SK-N-SH (cell line): ENCODE measurements at regions not wholly inside any gene's neighbourhood (a gene's known extent, or its start where the extent isn't known, plus 50 kb on each side); places are given as distances from the start of the nearest gene placed in this dataset.

Source experiments
- CTCF ChIA-PET: fragments of 300-600, 350-600 bp; formaldehyde crosslinking; extraction: SDS; loops from one replicate; lab custom pipeline; 2021; lab: Yijun Ruan, JAX
- POLR2A ChIA-PET: fragments of 350-600 bp; sonication (Branson Sonifier 250); formaldehyde crosslinking; extraction: SDS; loops from one replicate; lab custom pipeline; 2020; ENCODE audit warnings: antibody characterized with exemption, inconsistent platforms; lab: Yijun Ruan, JAX
- DNase-seq: peaks from one replicate; pipeline ENCODE4 v3.0.0; 2012
- H2AFZ ChIP-seq: fragments of 200-600 bp; sonication (generic); 2 replicates; pipeline ENCODE4 v1.8.1; 2016; ENCODE audit warnings: antibody characterized with exemption, mild to moderate bottlenecking, low read depth
- H3F3A ChIP-seq: fragments of 200-600 bp; sonication (generic); replicated peaks from 2 replicates; pipeline ENCODE3; 2016; ENCODE audit warnings: antibody characterized with exemption, mild to moderate bottlenecking; ENCODE audit not compliant: insufficient read depth
- H3K27ac ChIP-seq, 2 experiments: fragments of 200-500 bp in 1 of 2; fragments of 200-600 bp in 1 of 2; sonication (Bioruptor generic) in 1 of 2; sonication (generic), shearing (Covaris generic) in 1 of 2; 2 replicates each; pipeline versions ENCODE4 v1.5.1 to v1.6.1; 2014 to 2016; ENCODE audit warnings: low read depth in 2 of 2, inconsistent platforms in 1 of 2, low read length in 1 of 2, mild to moderate bottlenecking in 1 of 2, mixed read lengths in 1 of 2
- H3K27me3 ChIP-seq: fragments of 200-600 bp; sonication (generic), shearing (Covaris generic); 2 replicates; pipeline ENCODE4 v1.6.1; 2016; ENCODE audit warnings: mixed run types; ENCODE audit not compliant: insufficient read depth
- H3K36me3 ChIP-seq, 2 experiments: fragments of 200-500 bp in 1 of 2; fragments of 200-600 bp in 1 of 2; sonication (Bioruptor generic) in 1 of 2; sonication (generic) in 1 of 2; replicated peaks in 1 of 2; 2 replicates each; pipeline versions ENCODE3 to v1.5.1; 2014 to 2016; ENCODE audit warnings: low read length in 1 of 2, mild to moderate bottlenecking in 1 of 2; ENCODE audit not compliant: insufficient read depth in 2 of 2, control insufficient read depth in 1 of 2
- H3K4me1 ChIP-seq, 2 experiments: fragments of 200-500 bp in 1 of 2; fragments of 200-600 bp in 1 of 2; sonication (Bioruptor generic) in 1 of 2; sonication (generic), shearing (Covaris generic) in 1 of 2; 2 replicates each; pipeline versions ENCODE4 v1.5.1 to v1.6.1; 2014 to 2016; ENCODE audit warnings: low read depth in 1 of 2, low read length in 1 of 2, mixed run types in 1 of 2; ENCODE audit not compliant: insufficient read depth in 2 of 2, control insufficient read depth in 1 of 2
- H3K4me2 ChIP-seq: fragments of 200-600 bp; sonication (generic), shearing (Covaris generic); 2 replicates; pipeline ENCODE4 v1.6.1; 2017; ENCODE audit warnings: mixed run types
- H3K4me3 ChIP-seq, 2 experiments: fragments of 200-500 bp in 1 of 2; fragments of 200-600 bp in 1 of 2; sonication (Bioruptor generic) in 1 of 2; sonication (generic), shearing (Covaris generic) in 1 of 2; 2 replicates each; pipeline versions ENCODE4 v1.5.1 to v1.8.1; 2014 to 2016; ENCODE audit warnings: low read depth in 2 of 2, inconsistent platforms in 1 of 2, low read length in 1 of 2, mild to moderate bottlenecking in 1 of 2, mixed read lengths in 1 of 2, moderate library complexity in 1 of 2
- H3K79me2 ChIP-seq: fragments of 200-600 bp; sonication (generic); 2 replicates; pipeline ENCODE4 v1.8.1; 2017; ENCODE audit warnings: mild to moderate bottlenecking; ENCODE audit not compliant: insufficient read depth
- H3K9ac ChIP-seq: fragments of 200-600 bp; sonication (generic); 2 replicates; pipeline ENCODE4 v1.6.1; 2017; ENCODE audit warnings: mixed run types
- H3K9me2 ChIP-seq: fragments of 200-600 bp; sonication (generic); 2 replicates; pipeline ENCODE4 v1.6.1; 2017; ENCODE audit warnings: mixed run types
- H3K9me3 ChIP-seq: fragments of 200-600 bp; sonication (generic); 2 replicates; pipeline ENCODE4 v1.6.1; 2017; ENCODE audit warnings: mixed run types, mild to moderate bottlenecking, moderate library complexity
- H4K20me1 ChIP-seq: fragments of 200-600 bp; sonication (generic); 2 replicates; pipeline ENCODE4 v1.6.1; 2017; ENCODE audit warnings: mild to moderate bottlenecking, mixed run types; ENCODE audit not compliant: insufficient read depth
- CHD2 ChIP-seq: fragments of 150-350 bp; IDR thresholded peaks from 2 replicates; pipeline ENCODE4 v1.6.1; 2018; ENCODE audit warnings: low read length; ENCODE audit not compliant: partially characterized antibody
- EZH2phosphoT487 ChIP-seq: fragments of 200-600 bp; sonication (generic); IDR thresholded peaks from 2 replicates; pipeline ENCODE4 v1.6.1; 2017; ENCODE audit warnings: low read depth, mixed run types, mild to moderate bottlenecking, antibody characterized with exemption, moderate library complexity, borderline replicate concordance
- GABPA ChIP-seq: IDR thresholded peaks from 2 replicates; pipeline ENCODE4 v1.4.0; 2012; ENCODE audit warnings: low read depth, mild to moderate bottlenecking
- GATA2 ChIP-seq: sonication (generic); formaldehyde crosslinking; IDR thresholded peaks from 2 replicates; pipeline ENCODE4 v1.5.0; 2020; ENCODE audit warnings: mild to moderate bottlenecking, missing genetic modification reagents
- NRF1 ChIP-seq: IDR thresholded peaks from 2 replicates; pipeline ENCODE4 v1.6.1; 2012; ENCODE audit warnings: low read depth, mild to moderate bottlenecking, low read length
- RAD21 ChIP-seq: IDR thresholded peaks from 2 replicates; pipeline ENCODE4 v1.6.1; 2012; ENCODE audit warnings: mild to moderate bottlenecking, low read length
- RCOR1 ChIP-seq: fragments of 150-350 bp; IDR thresholded peaks from 2 replicates; pipeline ENCODE4 v1.6.1; 2017; ENCODE audit warnings: antibody characterized with exemption, low read length
- YY1 ChIP-seq: IDR thresholded peaks from 2 replicates; pipeline ENCODE4 v1.4.0; 2012; ENCODE audit warnings: low read depth, mild to moderate bottlenecking
- WGBS: methylation state at CpG from one replicate; pipeline ENCODE4 v1.1.6; 2017; ENCODE audit warnings: low lambda C conversion rate; 5-methylcytosine and 5-hydroxymethylcytosine counted together
- TF ChIP-seq, protein P1 (sequence below): IDR thresholded peaks from 2 replicates; pipeline ENCODE4 v1.4.0; 2012; ENCODE audit warnings: low read depth, borderline replicate concordance

DNA sequence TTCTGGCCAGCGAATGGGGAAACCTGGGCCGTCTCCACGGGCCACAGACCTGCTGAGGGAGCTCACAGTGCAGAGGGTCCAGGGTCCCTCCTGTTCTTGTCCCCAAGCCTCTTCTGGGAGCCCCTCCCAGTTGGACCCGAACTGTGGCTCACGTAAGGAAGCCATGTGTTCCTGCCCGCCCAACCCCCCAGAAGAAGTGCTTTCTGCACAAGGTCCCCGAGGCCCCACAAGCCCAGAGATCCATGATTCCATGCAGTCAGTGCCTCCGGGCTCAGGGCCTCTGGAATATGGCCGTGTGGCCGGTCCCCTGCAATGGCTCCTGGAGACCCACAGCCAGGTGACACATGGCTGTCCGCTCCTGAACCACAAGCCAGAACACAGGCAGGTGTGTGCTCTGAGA, 272.4 kb downstream of the C16orf95 start (continued):
- TF ChIP-seq CHD2 (no peak), RAD21 (no peak)

GRCh38 chr16:87045466-87046216, 271.6 kb downstream of the C16orf95 start:
- 43% methylated on average over 20 of the region's 25 CpGs for WGBS

DNA sequence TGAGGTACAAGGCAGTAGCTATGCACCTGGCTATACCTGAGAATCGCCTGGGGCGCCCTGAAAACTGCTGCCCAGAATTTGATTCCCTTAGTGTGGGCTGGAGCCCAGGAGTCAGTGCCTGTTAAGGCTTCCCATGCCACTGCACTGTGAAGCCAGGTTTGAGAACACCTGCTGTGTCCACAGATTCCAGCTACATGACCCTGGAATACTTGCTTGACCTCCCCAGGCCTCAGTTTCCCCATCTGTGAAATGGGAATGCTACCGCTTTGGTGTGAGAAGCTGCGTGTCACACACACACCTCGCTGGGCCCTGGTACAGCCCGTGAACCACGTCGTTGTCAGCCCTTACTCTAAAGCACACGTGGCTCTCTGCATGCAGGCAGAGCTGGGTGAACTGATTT, 271.0 kb downstream of the C16orf95 start:
- H3F3A ChIP-seq = no peaks in the 10 kb centered on the region

More at GRCh38 chr16:87045466-87046216, 271.6 kb downstream of the C16orf95 start:
- no peak for TF ChIP-seq RCOR1
- H3K4me1 ChIP-seq = no peaks in the 10 kb centered on the region
- no peaks in the 10 kb centered on the region for H3K9me2 ChIP-seq
- H3K9me3 ChIP-seq = no peaks in the 10 kb centered on the region
- no peak overlapping the region for H2AFZ ChIP-seq
- H3K27me3 ChIP-seq = peaks cover 97% of the 10 kb centered on the region
- DNase-seq = no peak
- H3K36me3 ChIP-seq = no peaks in the 10 kb centered on the region
- no peaks in the 10 kb centered on the region for H4K20me1 ChIP-seq
- H3K27ac ChIP-seq = no peak overlapping the region
- no peaks in the 10 kb centered on the region for H3K79me2 ChIP-seq
- ChIA-PET POLR2A (no interaction called here), CTCF (interaction anchor here (2.5 kb wide), 1 partner anchor 17 kb away, joined by 12 read pairs; no protein-coding TSS in a partner anchor)
- no peak overlapping the region for H3K4me3 ChIP-seq
- no peak overlapping the region for H3K4me2 ChIP-seq
- H3K9ac ChIP-seq = no peak overlapping the region
- no peaks in the 10 kb centered on the region for H3F3A ChIP-seq

GRCh38 chr16:87047221-87048037, 269.8 kb downstream of the C16orf95 start:
- Histone ChIP-seq H3K9ac (no peak overlapping the region), H3K4me3 (no peak overlapping the region), H4K20me1 (peaks cover 4% of the 10 kb centered on the region), H3K79me2 (no peaks in the 10 kb centered on the region), H3K27ac (no peak overlapping the region), H3K9me3 (no peaks in the 10 kb centered on the region), H3K4me2 (no peak overlapping the region), H3K9me2 (no peaks in the 10 kb centered on the region), H3K4me1 (no peaks in the 10 kb centered on the region), H3K36me3 (no peaks in the 10 kb centered on the region), H3K27me3 (peaks cover 98% of the 10 kb centered on the region), H2AFZ (no peak overlapping the region), H3F3A (peaks cover 2% of the 10 kb centered on the region)
- TF ChIP-seq, protein P1, sequence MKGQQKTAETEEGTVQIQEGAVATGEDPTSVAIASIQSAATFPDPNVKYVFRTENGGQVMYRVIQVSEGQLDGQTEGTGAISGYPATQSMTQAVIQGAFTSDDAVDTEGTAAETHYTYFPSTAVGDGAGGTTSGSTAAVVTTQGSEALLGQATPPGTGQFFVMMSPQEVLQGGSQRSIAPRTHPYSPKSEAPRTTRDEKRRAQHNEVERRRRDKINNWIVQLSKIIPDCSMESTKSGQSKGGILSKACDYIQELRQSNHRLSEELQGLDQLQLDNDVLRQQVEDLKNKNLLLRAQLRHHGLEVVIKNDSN = no peak
- TF ChIP-seq EZH2phosphoT487 (0 out of 2 replicates have a peak, but pooled peaks have one; percentile 6), NRF1 (no peak)
- ChIA-PET CTCF (interaction anchor here (1.0 to 2.5 kb wide), 3 partner anchors 15 to 484 kb away, joined by 3 to 12 read pairs (median 4); no protein-coding TSS in a partner anchor), POLR2A (no interaction called here)
- no peak for DNase-seq
- WGBS = 5% methylated on average over 4 of the region's 13 CpGs

More for the DNA sequence above, 271.0 kb downstream of the C16orf95 start:
- Histone ChIP-seq H3K9me3 (no peaks in the 10 kb centered on the region), H3K27me3 (peaks cover 97% of the 10 kb centered on the region), H3K27ac (no peak overlapping the region), H2AFZ (no peak overlapping the region), H3K4me3 (no peak overlapping the region), H3K4me1 (no peaks in the 10 kb centered on the region), H4K20me1 (no peaks in the 10 kb centered on the region), H3K9ac (no peak overlapping the region), H3K4me2 (no peak overlapping the region), H3K9me2 (no peaks in the 10 kb centered on the region), H3K79me2 (no peaks in the 10 kb centered on the region), H3K36me3 (no peaks in the 10 kb centered on the region)
- WGBS = 25% methylated on average over 9 of the region's 9 CpGs
- POLR2A ChIA-PET = no interaction called here
- DNase-seq = no peak
- CTCF ChIA-PET = interaction anchor here (1.7 to 2.5 kb wide), 2 partner anchors 16 to 482 kb away, joined by 4 to 12 read pairs; no protein-coding TSS in a partner anchor
- TF ChIP-seq GABPA (no peak), GATA2 (CRISPR knock-in tag) (no peak), YY1 (no peak), CHD2 (no peak)
